ENCODE measurements at regions not wholly inside any gene's neighbourhood (a gene's known extent, or its start where the extent isn't known, plus 50 kb on each side); places are given as distances from the start of the nearest gene placed in this dataset.

DNA sequence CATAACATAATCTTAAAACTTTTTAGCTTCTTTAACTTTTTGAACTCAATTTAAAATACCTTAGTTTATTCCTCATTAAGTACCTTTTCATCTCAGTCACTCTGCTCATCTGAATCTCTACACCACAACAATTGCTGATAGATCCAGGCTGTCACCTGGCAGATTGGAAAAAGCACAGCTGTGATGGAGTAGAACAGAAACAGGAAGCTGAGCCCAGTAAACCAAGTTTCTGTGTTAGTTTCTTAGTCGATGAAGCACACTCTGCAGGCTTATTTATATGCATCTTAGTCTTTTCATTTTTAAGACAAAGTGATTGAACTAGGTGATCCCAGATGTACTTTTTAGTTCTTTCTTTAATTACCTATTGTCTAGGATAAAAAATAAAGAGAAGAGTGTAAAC is 1398.0 kb upstream of the ALCAM start:
- Histone ChIP-seq H3K79me2 (ENCODE audit: insufficient read depth, low read length) (no peaks in the 10 kb centered on the region), H3K27me3 (ENCODE audit: insufficient read depth, low read length, poor library complexity) (no peaks in the 10 kb centered on the region), H3K9ac (ENCODE audit: low read depth, low read length) (no peak overlapping the region), H4K20me1 (ENCODE audit: insufficient read depth, low read length) (no peaks in the 10 kb centered on the region), H3K4me3 (ENCODE audit: low read depth in 1 of 2, low read length in 2 of 2) (no peak overlapping the region), H3K36me3 (ENCODE audit: insufficient read depth, low read length) (no peaks in the 10 kb centered on the region), H3K9me3 (ENCODE audit: insufficient read depth, low read length, severe bottlenecking) (no peaks in the 10 kb centered on the region), H3K4me1 (ENCODE audit: insufficient read depth, low read length) (no peaks in the 10 kb centered on the region), H2AFZ (ENCODE audit: low read depth, low read length) (no peak overlapping the region), H3K27ac (ENCODE audit: low read length) (no peak overlapping the region), H3K4me2 (ENCODE audit: insufficient read depth, low read length) (no peak overlapping the region)
- DNase-seq (no peak), ATAC-seq (ENCODE audit: insufficient read depth, low read depth) (no peak)
- no peak for TF ChIP-seq EZH2 (IDR thresholded peaks at IDR 0.05; ENCODE audit: borderline replicate concordance, low read depth, low read length, severe bottlenecking)
- TF ChIP-seq, protein P1, sequence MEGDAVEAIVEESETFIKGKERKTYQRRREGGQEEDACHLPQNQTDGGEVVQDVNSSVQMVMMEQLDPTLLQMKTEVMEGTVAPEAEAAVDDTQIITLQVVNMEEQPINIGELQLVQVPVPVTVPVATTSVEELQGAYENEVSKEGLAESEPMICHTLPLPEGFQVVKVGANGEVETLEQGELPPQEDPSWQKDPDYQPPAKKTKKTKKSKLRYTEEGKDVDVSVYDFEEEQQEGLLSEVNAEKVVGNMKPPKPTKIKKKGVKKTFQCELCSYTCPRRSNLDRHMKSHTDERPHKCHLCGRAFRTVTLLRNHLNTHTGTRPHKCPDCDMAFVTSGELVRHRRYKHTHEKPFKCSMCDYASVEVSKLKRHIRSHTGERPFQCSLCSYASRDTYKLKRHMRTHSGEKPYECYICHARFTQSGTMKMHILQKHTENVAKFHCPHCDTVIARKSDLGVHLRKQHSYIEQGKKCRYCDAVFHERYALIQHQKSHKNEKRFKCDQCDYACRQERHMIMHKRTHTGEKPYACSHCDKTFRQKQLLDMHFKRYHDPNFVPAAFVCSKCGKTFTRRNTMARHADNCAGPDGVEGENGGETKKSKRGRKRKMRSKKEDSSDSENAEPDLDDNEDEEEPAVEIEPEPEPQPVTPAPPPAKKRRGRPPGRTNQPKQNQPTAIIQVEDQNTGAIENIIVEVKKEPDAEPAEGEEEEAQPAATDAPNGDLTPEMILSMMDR (IDR thresholded peaks at IDR 0.05; ENCODE audit: borderline replicate concordance, extremely low read depth, low read length, poor library complexity, severe bottlenecking): no peak

DNA sequence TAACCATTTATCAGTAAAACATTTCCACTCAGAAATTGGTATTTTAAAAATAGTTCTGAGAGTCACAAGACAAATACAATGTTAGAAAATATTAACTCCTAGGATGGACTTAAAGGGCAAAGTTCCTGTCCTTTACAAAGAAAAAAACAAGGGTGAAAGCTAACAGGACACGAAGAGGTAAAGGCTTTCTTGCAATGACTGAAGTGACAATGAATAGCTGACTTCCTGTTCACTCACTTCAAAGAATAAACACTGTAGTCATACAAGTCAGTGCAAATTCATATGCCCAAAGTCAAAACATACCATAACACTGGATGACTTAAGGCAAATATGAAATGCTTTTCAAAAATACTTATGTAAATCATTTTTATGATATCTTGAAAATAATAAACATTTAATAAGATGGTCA is 1389.8 kb upstream of the ALCAM start:
- no peak overlapping the region for H3K27ac ChIP-seq (ENCODE audit: low read length)
- H3K36me3 ChIP-seq (ENCODE audit: insufficient read depth, low read length): no peaks in the 10 kb centered on the region
- no peak overlapping the region for H3K4me2 ChIP-seq (ENCODE audit: insufficient read depth, low read length)
- H3K4me3 ChIP-seq (ENCODE audit: low read depth in 1 of 2, low read length in 2 of 2): no peak overlapping the region
- H3K27me3 ChIP-seq (ENCODE audit: insufficient read depth, low read length, poor library complexity): no peaks in the 10 kb centered on the region
- no peak for TF ChIP-seq EZH2 (IDR thresholded peaks at IDR 0.05; ENCODE audit: borderline replicate concordance, low read depth, low read length, severe bottlenecking)
- TF ChIP-seq, protein P1 (IDR thresholded peaks at IDR 0.05; ENCODE audit: borderline replicate concordance, extremely low read depth, low read length, poor library complexity, severe bottlenecking): no peak
- ATAC-seq (ENCODE audit: insufficient read depth, low read depth) (no peak), DNase-seq (no peak)
- H2AFZ ChIP-seq (ENCODE audit: low read depth, low read length): no peak overlapping the region
- no peak overlapping the region for H3K9ac ChIP-seq (ENCODE audit: low read depth, low read length)
- no peaks in the 10 kb centered on the region for H4K20me1 ChIP-seq (ENCODE audit: insufficient read depth, low read length)
- H3K4me1 ChIP-seq (ENCODE audit: insufficient read depth, low read length): no peaks in the 10 kb centered on the region
- no peaks in the 10 kb centered on the region for H3K9me3 ChIP-seq (ENCODE audit: insufficient read depth, low read length, severe bottlenecking)
- H3K79me2 ChIP-seq (ENCODE audit: insufficient read depth, low read length): no peaks in the 10 kb centered on the region

DNA sequence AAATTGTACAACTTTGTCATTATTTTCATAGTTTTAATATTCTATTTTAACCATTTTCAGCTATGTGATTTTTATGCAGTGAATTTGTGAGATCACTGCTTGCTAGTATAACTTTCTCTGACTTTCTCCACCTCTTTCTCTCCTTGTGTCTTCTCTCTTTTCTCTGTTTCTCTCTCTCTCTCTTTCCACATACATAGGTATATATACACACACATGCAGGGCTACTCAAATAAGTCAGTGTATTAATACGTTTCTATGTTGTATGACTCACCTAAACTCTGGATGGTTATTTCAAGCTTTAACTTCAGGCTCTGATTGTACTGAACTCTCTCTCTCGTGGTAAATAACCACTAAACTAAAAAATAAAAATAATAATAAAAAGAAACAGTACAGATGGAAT is 1389.3 kb upstream of the ALCAM start:
- Histone ChIP-seq H3K9ac (ENCODE audit: low read depth, low read length) (no peak overlapping the region), H3K27me3 (ENCODE audit: insufficient read depth, low read length, poor library complexity) (no peaks in the 10 kb centered on the region), H3K79me2 (ENCODE audit: insufficient read depth, low read length) (no peaks in the 10 kb centered on the region), H3K9me3 (ENCODE audit: insufficient read depth, low read length, severe bottlenecking) (no peaks in the 10 kb centered on the region), H3K27ac (ENCODE audit: low read length) (no peak overlapping the region), H4K20me1 (ENCODE audit: insufficient read depth, low read length) (no peaks in the 10 kb centered on the region), H3K4me1 (ENCODE audit: insufficient read depth, low read length) (no peaks in the 10 kb centered on the region), H3K4me3 (ENCODE audit: low read depth in 1 of 2, low read length in 2 of 2) (no peak overlapping the region), H3K4me2 (ENCODE audit: insufficient read depth, low read length) (no peak overlapping the region), H2AFZ (ENCODE audit: low read depth, low read length) (no peak overlapping the region), H3K36me3 (ENCODE audit: insufficient read depth, low read length) (no peaks in the 10 kb centered on the region)
- no peak for TF ChIP-seq EZH2 (IDR thresholded peaks at IDR 0.05; ENCODE audit: borderline replicate concordance, low read depth, low read length, severe bottlenecking)
- TF ChIP-seq, protein P1 (IDR thresholded peaks at IDR 0.05; ENCODE audit: borderline replicate concordance, extremely low read depth, low read length, poor library complexity, severe bottlenecking): no peak
- DNase-seq: no peak
- ATAC-seq (ENCODE audit: insufficient read depth, low read depth): no peak
